ENCODE measurements at regions not wholly inside any gene's neighbourhood (a gene's known extent, or its start where the extent isn't known, plus 50 kb on each side); places are given as distances from the start of the nearest gene placed in this dataset.

- no peak for ATAC-seq
Measured at GRCh38 chr4:18394656-18395055, 373.1 kb upstream of the LCORL start.

GRCh38 chr4:18391354-18391728 lies 369.8 kb upstream of the LCORL start:
- ATAC-seq = no peak
- TF ChIP-seq POU6F1 (CRISPR knock-in tag; IDR thresholded peaks at IDR 0.05; ENCODE audit: borderline replicate concordance, low read depth) (no peak), ISL1 (CRISPR knock-in tag; IDR thresholded peaks at IDR 0.05) (no peak), SNAI2 (CRISPR knock-in tag; IDR thresholded peaks at IDR 0.05) (no peak), ZNF70 (CRISPR knock-in tag; IDR thresholded peaks at IDR 0.05) (no peak), TSHZ2 (CRISPR knock-in tag; IDR thresholded peaks at IDR 0.05) (no peak), ARNTL (CRISPR knock-in tag; IDR thresholded peaks at IDR 0.05; ENCODE audit: borderline replicate concordance, low read depth) (no peak), ZNF8 (CRISPR knock-in tag; IDR thresholded peaks at IDR 0.05) (no peak), ZC3H10 (CRISPR knock-in tag; IDR thresholded peaks at IDR 0.05) (no peak), ESRRG (CRISPR knock-in tag; IDR thresholded peaks at IDR 0.05) (no peak), ZFP3 (CRISPR knock-in tag; IDR thresholded peaks at IDR 0.05) (no peak), PPARA (CRISPR knock-in tag; IDR thresholded peaks at IDR 0.05; ENCODE audit: borderline replicate concordance) (no peak), CSDC2 (CRISPR knock-in tag; IDR thresholded peaks at IDR 0.05) (no peak), ZFP30 (CRISPR knock-in tag; IDR thresholded peaks at IDR 0.05) (no peak), TOX (CRISPR knock-in tag; IDR thresholded peaks at IDR 0.05; ENCODE audit: borderline replicate concordance) (no peak), CREB5 (CRISPR knock-in tag; IDR thresholded peaks at IDR 0.05; ENCODE audit: low read depth) (no peak), OSR1 (CRISPR knock-in tag; IDR thresholded peaks at IDR 0.05) (no peak)

More at GRCh38 chr4:18394656-18395055, 373.1 kb upstream of the LCORL start:
- TF ChIP-seq ZFP30 (CRISPR knock-in tag; IDR thresholded peaks at IDR 0.05) = no peak
- TF ChIP-seq TOX (CRISPR knock-in tag; IDR thresholded peaks at IDR 0.05; ENCODE audit: borderline replicate concordance) = no peak
- TF ChIP-seq ZC3H10 (CRISPR knock-in tag; IDR thresholded peaks at IDR 0.05) = no peak
- TF ChIP-seq PPARA (CRISPR knock-in tag; IDR thresholded peaks at IDR 0.05; ENCODE audit: borderline replicate concordance) = no peak
- no peak for TF ChIP-seq ESRRG (CRISPR knock-in tag; IDR thresholded peaks at IDR 0.05)
- no peak for TF ChIP-seq PATZ1 (CRISPR knock-in tag; IDR thresholded peaks at IDR 0.05; ENCODE audit: borderline replicate concordance)
- TF ChIP-seq GLIS3 (CRISPR knock-in tag; IDR thresholded peaks at IDR 0.05) = no peak
- TF ChIP-seq BACH2 (CRISPR knock-in tag; IDR thresholded peaks at IDR 0.05; ENCODE audit: borderline replicate concordance) = no peak
- no peak for TF ChIP-seq SNAI2 (CRISPR knock-in tag; IDR thresholded peaks at IDR 0.05)
- no peak for TF ChIP-seq ZNF8 (CRISPR knock-in tag; IDR thresholded peaks at IDR 0.05)

GRCh38 chr4:18390655-18391353 lies 369.2 kb upstream of the LCORL start:
- ATAC-seq = no peak
- TF ChIP-seq TSHZ2 (CRISPR knock-in tag; IDR thresholded peaks at IDR 0.05) (no peak), BACH2 (CRISPR knock-in tag; IDR thresholded peaks at IDR 0.05; ENCODE audit: borderline replicate concordance) (no peak), ARNTL (CRISPR knock-in tag; IDR thresholded peaks at IDR 0.05; ENCODE audit: borderline replicate concordance, low read depth) (no peak), ZNF70 (CRISPR knock-in tag; IDR thresholded peaks at IDR 0.05) (no peak)

Data from SK-N-SH treated with all-trans-retinoic acid at 6 μM for 48 hours (cell line).